ENCODE measurements at regions not wholly inside any gene's neighbourhood (a gene's known extent, or its start where the extent isn't known, plus 50 kb on each side); places are given as distances from the start of the nearest gene placed in this dataset.

GRCh38 chr9:89686621-89687020, 81.8 kb downstream of the GADD45G start:
- H2AFZ ChIP-seq (ENCODE audit: low read depth, low read length, poor library complexity, severe bottlenecking): no peak overlapping the region
- RAD21 ChIA-PET (ENCODE audit: low non-redundant PET in 1 of 2, low total read pairs in 2 of 2, uncharacterized antibody in 2 of 2, unreplicated experiment in 2 of 2): no interaction called here

More at GRCh38 chr9:89686621-89687020, 81.8 kb downstream of the GADD45G start:
- no peaks in the 10 kb centered on the region for H3K27me3 ChIP-seq (ENCODE audit: insufficient read depth, low read length)
- H3K4me3 ChIP-seq (replicated peaks in 1 of 2; ENCODE audit: low read depth in 1 of 2, low read length in 2 of 2): no peak overlapping the region
- intact Hi-C loops (cut with micrococcal nuclease): no loop called here
- peak overlapping the region; percentile 31; the same call in 1 of the 2 replicates for H3K27ac ChIP-seq (ENCODE audit: low read depth, low read length)
- H3K79me2 ChIP-seq (ENCODE audit: insufficient read depth, low read length): no peaks in the 10 kb centered on the region
- no peaks in the 10 kb centered on the region for H3K36me3 ChIP-seq (ENCODE audit: control insufficient read depth in 1 of 2, insufficient read depth in 2 of 2, low read length in 2 of 2)
- no peak overlapping the region for H3K4me2 ChIP-seq (ENCODE audit: low read length)
- 0 out of 2 replicates have a peak, but pooled peaks have one; percentile 23 for ATAC-seq
- no peak for DNase-seq (ENCODE audit: low read depth, low spot score)
- CTCF ChIA-PET: no interaction called here
- H3K9ac ChIP-seq (ENCODE audit: low read length): no peak overlapping the region
- no peaks in the 10 kb centered on the region for H4K20me1 ChIP-seq (ENCODE audit: insufficient read depth)
- H3K9me2 ChIP-seq (ENCODE audit: insufficient read depth): no peaks in the 10 kb centered on the region
- BruUV-seq (replicated peaks): no TSS peak
- H3K4me1 ChIP-seq (ENCODE audit: control insufficient read depth in 1 of 2, insufficient read depth in 2 of 2, low read length in 2 of 2): peaks cover 8 to 9% of the 10 kb centered on the region in 2 experiments; a peak in 3 of 4 replicates
- H3K9me3 ChIP-seq (ENCODE audit: control insufficient read depth in 1 of 2, insufficient read depth in 1 of 2, low read depth in 1 of 2, low read length in 2 of 2): no peaks in the 10 kb centered on the region
- POLR2A ChIA-PET: no interaction called here
- TF ChIP-seq RAD21 (IDR thresholded peaks at IDR 0.05; ENCODE audit: low read depth) (no peak), ZBTB33 (IDR thresholded peaks at IDR 0.05; ENCODE audit: extremely low read depth, insufficient replicate concordance, low read length) (no peak), CTCF (IDR thresholded peaks at IDR 0.05 in 2 of 3, conservative IDR thresholded peaks at IDR 0.05 in 1 of 3; ENCODE audit: borderline replicate concordance in 1 of 3, insufficient read depth in 1 of 3, low read depth in 2 of 3, low read length in 2 of 3) (no peak), POLR2AphosphoS5 (IDR thresholded peaks at IDR 0.05; ENCODE audit: low read depth, low read length) (no peak), CEBPB (IDR thresholded peaks at IDR 0.05; ENCODE audit: low read depth) (no peak), SRF (IDR thresholded peaks at IDR 0.05; ENCODE audit: low read depth) (no peak), EZH2 (IDR thresholded peaks at IDR 0.05) (no peak), YY1 (IDR thresholded peaks at IDR 0.05; ENCODE audit: extremely low read depth, insufficient replicate concordance, low read depth, low read length) (no peak), EGR1 (IDR thresholded peaks at IDR 0.05; ENCODE audit: low read depth) (no peak), ZNF274 (IDR thresholded peaks at IDR 0.05; ENCODE audit: low read depth, low read length) (no peak)
